DND-41 (cell line): ENCODE measurements at regions not wholly inside any gene's neighbourhood (a gene's known extent, or its start where the extent isn't known, plus 50 kb on each side); places are given as distances from the start of the nearest gene placed in this dataset.

Source experiments
- CTCF ChIP-seq: IDR thresholded peaks from 2 replicates; pipeline ENCODE4 v1.5.1; 2012; ENCODE audit warnings: borderline replicate concordance, low read length, moderate library complexity, mild to moderate bottlenecking; ENCODE audit not compliant: poor library complexity, severe bottlenecking; ENCODE audit errors: extremely low read depth
- EZH2 ChIP-seq: IDR thresholded peaks from 3 replicates; pipeline ENCODE4 v1.6.1; 2012; ENCODE audit warnings: borderline replicate concordance, low read depth, mild to moderate bottlenecking, moderate library complexity, low read length, inconsistent platforms; ENCODE audit not compliant: severe bottlenecking

- TF ChIP-seq CTCF: no peak
- TF ChIP-seq EZH2: no peak
Observed at GRCh38 chr6:113351173-113351834, 505.8 kb upstream of the MARCKS start.
